GM19395 (cell line): ENCODE measurements at regions not wholly inside any gene's neighbourhood (a gene's known extent, or its start where the extent isn't known, plus 50 kb on each side); places are given as distances from the start of the nearest gene placed in this dataset.

Source experiments
- ATAC-seq: cut with Tn5 transposase; IDR thresholded peaks from one replicate; pipeline ENCODE4 v1.9.1; 2021; ENCODE audit warnings: mild to moderate bottlenecking, moderate library complexity; ENCODE audit not compliant: unreplicated experiment

GRCh38 chr5:58040846-58041245, 419.0 kb downstream of the PLK2 start:
- no peak for ATAC-seq

- no peak for ATAC-seq
Measured at GRCh38 chr5:58040044-58040443, 419.8 kb downstream of the PLK2 start.

- ATAC-seq: no peak
Measured at GRCh38 chr5:58037899-58038298, 422.0 kb downstream of the PLK2 start.

DNA sequence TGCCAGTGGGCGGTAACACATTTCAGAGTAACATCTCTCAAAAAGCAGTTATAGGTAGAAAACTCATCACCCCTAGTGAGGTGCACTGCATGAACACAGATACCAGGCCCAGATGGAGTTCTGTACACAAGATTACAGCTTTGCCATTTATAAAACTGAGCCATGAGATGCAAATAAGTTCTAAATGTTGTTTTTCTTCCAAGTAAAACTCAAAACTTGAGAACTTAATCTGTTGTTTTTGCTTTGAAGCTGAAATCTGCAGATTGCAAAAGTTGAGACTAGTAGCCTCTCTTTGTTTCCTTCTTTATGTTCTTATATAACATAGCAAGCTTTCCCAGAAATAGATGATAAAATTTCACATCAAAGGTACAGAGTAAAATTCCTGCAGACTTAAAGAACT, 434.1 kb downstream of the PLK2 start:
- no peak for ATAC-seq

GRCh38 chr5:58024151-58024550, 435.7 kb downstream of the PLK2 start:
- ATAC-seq: no peak

GRCh38 chr5:58022055-58022454, 437.8 kb downstream of the PLK2 start:
- ATAC-seq: no peak

DNA sequence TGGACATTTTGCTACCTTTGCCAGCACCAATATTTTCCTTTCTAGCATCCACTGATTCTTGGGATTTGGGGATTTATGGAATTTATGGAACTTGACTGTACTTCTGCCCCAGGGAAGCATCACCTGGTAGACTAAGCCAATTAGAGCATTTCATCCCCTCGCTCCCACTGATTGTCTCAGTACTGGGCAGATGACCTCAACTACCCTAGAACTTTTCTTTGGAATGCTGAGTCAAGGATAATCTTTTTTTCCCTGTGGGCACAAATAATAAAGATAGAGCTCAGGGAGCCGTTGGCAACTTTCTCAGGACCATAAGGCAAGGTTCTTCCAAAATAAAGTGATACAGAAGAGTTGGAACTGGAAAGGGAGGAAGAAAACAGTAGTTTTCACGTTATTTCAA, 438.4 kb downstream of the PLK2 start:
- ATAC-seq: no peak

DNA sequence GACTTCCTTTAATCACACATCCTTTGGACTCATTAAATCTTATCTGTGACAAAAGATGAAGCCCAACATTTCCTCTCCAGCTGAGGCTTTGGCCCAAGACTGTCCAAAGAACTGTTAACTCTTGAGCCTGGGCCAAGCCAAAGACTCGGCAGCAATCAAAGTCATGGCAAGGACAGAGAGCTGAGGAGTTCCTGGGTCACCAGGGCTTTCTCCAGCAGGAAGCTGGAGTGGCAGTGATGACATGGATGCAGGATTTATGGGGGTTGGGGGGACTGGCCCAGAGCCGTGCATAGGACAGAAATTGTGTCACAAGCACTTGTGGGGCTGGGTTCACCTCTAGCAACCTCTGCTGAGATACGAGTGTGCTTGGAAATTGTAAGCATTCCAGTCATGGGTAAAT, 440.3 kb downstream of the PLK2 start:
- ATAC-seq: no peak

DNA sequence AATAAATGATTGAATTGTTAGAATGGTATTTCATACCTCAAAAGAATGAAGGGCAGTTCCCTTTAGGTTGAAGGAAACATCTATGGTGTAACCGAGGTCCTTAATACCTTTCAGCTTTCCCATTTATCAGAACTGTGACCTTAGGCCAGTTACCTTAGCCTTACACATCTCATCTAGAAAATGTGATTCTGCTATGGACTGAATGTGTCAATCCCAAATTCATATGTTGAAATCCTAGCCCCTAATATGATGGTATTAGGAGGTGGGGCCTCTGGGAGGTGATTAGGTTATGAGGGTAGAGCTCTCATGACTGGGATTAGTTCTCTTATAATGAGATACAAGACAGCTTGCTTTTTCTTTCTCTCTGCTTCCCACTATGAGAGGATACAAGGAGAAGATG, 441.9 kb downstream of the PLK2 start:
- no peak for ATAC-seq

DNA sequence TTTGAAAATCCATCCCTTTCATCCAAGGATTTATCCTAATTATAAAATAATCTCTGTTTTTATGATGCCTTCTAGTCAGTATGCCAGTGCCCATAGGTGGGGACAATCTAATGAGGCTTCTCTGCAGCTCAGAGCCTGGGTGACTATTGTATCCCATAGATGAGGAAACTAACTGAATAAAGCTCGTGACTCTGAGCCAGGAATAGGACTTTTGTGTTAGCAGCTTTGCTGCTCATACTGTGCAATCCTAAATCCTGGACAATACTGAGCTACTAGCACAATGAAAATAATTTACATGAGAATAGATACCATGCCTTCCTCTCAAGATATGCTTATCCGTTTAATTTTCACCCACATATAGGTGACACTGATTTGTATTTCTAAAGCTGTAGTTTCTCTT, 443.0 kb downstream of the PLK2 start:
- no peak for ATAC-seq

- ATAC-seq: no peak
Measured at GRCh38 chr5:58016358-58016757, 443.5 kb downstream of the PLK2 start.

- ATAC-seq: no peak
Measured at GRCh38 chr5:58015175-58015574, 444.7 kb downstream of the PLK2 start.

DNA sequence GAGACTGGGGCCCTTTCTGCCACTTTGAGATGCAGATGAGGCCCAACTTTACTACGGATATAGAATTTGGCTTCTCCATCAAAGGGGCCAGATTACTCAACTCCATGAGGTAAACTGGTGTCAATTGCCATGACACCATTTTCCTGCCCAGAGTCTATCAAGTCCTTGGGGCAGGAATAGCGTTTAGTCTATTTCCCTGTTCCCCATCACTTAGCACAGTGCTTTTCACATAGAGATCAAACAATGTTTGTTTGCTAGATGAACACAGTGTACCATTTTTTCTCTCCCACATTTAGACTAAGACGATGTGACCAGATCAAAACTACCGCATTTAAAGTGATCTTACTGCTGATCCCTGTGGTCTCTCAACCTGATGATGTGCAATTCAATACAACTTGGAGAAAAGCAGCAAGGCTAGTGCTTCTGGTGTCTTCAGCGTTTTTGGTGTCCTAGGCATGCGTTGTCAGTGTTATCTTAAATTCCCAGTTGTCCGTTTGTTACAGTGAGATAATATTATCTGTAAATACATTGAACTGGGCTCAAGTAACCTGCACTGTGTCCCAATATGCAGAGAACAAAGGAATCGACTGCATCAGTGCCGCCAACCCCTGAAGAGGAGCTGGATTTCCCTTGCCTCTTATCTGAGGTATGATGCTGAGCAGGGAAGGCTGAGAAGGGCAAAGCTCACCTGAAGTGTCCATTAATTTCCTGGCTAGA, 446.2 kb downstream of the PLK2 start:
- ATAC-seq: no peak

GRCh38 chr5:58012801-58013315, 447.0 kb downstream of the PLK2 start:
- no peak for ATAC-seq

DNA sequence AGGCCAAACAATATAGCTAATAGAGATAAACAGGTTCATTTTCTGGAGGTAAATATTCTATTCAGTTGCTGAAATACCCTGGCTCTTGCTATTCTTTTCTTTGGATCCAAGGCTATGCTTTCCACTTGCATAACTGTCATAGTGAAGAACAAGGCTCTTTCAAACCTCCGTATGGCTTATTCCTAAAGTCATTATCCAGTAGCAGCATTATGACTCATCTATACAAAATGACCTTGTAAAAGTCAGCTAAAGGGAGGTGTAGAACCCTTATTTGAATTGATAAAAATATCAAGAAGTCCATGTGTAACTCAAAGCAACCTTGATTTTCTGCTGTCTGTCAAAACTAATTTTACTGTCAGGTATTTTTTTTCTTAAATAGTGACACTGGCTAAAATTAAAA, 447.8 kb downstream of the PLK2 start:
- ATAC-seq: no peak

- no peak for ATAC-seq
Measured at GRCh38 chr5:58011301-58011700, 448.6 kb downstream of the PLK2 start.

DNA sequence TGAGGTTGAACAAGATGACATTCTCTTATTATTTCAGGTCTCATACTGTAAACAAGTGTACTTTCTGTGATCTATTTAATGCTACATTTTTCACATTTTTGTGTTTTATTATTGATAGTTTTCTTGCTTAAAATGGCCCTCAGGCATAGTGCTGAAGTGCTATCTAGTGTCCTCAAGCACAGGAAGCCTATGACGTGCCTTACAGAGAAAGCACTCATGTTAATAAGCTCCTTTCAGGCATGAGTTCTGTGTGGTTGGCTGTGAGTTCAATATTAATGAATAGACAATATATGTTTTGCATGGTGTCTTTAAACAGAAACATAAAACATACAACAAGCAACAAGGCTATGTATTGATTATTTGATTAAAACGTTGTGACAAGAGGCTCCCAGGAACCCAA, 450.1 kb downstream of the PLK2 start:
- no peak for ATAC-seq

DNA sequence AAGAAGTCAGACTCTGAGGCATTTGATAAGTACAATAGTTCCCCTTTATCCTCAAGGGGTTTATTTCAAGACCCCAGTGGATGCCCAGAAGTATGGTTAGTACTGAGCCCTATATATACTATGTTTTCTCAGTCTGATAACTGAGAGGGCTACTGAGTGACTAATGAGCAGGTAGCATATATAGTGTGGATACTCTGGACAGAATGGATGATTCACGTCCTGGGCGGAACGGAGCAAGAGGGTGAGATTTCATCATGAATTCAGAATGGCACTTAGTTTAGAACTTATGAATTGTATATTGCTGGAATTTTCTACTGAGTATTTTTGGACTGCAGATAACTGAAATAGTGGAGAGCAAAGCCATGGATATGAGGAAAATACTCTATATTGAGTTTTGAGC, 457.6 kb downstream of the PLK2 start:
- ATAC-seq: no peak

- ATAC-seq: no peak
Measured at GRCh38 chr5:57993866-57994265, 466.0 kb downstream of the PLK2 start.

DNA sequence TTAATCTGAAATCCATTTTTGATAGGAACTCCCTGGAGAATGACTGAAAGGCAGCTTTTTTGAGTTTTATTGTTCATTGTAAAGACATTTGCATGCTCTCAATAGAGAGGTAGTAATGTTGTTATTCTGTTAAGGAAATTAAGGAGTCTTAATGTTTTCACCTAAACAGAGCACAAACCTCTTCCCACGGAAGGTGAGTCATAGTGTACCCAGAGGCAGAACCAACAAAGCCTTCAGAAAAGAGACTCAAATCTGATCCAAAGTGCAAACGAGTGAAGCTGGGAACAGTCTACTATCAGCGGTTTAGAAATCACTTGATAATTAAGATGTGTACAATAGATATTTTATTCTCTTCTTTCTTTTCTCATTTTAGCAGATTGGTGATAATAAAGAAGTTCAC, 470.5 kb downstream of the PLK2 start:
- no peak for ATAC-seq

DNA sequence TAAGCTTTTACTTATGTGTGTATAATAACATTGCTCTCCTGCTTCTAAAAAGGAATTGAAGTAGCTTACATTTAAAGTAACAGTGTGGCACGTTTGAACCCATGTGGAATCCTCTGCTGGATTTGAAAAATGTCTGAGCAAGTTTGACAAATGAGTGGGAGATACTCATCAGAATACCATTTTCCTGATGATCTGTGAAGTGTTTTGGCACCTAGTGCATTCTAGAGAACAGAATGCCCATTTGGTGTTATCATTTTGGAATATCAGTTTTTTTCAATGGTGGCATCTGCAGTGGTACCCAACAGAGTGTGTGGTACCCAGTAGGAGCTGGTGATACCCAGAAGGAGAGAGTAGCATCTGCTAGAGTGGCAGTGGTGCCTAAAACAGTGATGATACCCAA, 471.1 kb downstream of the PLK2 start:
- ATAC-seq: no peak

DNA sequence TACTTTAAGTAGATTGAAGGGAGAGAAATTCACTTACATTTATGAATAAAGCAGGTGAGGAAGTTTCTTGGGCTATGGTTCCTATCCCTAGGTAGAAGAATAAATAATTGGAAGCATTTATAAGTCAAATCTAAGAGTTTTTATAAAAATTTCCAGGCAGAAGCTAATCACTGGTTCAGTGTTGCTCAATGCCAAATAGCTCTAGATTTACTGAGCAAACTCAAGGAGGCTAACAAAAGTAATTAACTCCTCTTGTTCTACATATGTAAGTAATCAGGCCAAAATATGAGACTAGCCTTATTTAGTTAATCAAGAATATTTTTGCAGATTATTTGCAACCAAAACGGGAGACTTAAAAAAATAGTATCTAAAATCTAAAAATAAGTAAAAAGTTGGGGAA, 472.3 kb downstream of the PLK2 start:
- no peak for ATAC-seq

GRCh38 chr5:57986761-57987341, 473.0 kb downstream of the PLK2 start:
- ATAC-seq: no peak
